ENCODE measurements at regions not wholly inside any gene's neighbourhood (a gene's known extent, or its start where the extent isn't known, plus 50 kb on each side); places are given as distances from the start of the nearest gene placed in this dataset.

DNA sequence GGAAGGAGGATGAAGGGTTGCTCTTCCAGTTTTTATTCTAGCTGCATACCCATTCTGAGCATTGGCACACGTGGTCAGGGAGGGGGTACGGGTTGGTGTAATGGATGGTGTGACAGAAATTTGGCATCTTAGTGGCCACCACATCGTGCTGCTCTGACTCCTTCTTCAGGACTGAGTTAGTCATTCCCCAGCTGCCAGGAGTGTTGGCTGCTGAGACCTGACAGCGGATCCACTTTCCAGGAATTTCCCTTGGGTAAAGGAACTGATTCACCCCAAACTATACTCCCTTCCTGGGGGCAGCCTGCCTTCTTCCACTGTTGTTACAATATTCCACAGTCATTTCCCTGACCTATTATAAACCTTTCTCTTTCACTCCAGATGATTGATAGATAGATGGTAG, 595.5 kb upstream of the KLHL1 start:
- H3K36me3 ChIP-seq (replicated peaks in 1 of 2; ENCODE audit: insufficient read depth in 1 of 2, low read depth in 2 of 2) = no peaks in the 10 kb centered on the region
- H3K27ac ChIP-seq = no peak overlapping the region
- TF ChIP-seq, protein P1, sequence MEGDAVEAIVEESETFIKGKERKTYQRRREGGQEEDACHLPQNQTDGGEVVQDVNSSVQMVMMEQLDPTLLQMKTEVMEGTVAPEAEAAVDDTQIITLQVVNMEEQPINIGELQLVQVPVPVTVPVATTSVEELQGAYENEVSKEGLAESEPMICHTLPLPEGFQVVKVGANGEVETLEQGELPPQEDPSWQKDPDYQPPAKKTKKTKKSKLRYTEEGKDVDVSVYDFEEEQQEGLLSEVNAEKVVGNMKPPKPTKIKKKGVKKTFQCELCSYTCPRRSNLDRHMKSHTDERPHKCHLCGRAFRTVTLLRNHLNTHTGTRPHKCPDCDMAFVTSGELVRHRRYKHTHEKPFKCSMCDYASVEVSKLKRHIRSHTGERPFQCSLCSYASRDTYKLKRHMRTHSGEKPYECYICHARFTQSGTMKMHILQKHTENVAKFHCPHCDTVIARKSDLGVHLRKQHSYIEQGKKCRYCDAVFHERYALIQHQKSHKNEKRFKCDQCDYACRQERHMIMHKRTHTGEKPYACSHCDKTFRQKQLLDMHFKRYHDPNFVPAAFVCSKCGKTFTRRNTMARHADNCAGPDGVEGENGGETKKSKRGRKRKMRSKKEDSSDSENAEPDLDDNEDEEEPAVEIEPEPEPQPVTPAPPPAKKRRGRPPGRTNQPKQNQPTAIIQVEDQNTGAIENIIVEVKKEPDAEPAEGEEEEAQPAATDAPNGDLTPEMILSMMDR (IDR thresholded peaks at IDR 0.05) = no peak
- no peak for TF ChIP-seq POLR2A (IDR thresholded peaks at IDR 0.05)
- no peaks in the 10 kb centered on the region for H3K4me1 ChIP-seq
- no peaks in the 10 kb centered on the region for H3K9me3 ChIP-seq
- ATAC-seq = no peak
- no peak for DNase-seq
- H3K4me3 ChIP-seq = no peak overlapping the region
- 53 to 66% methylated on average over 4 of the region's 4 CpGs for WGBS, 2 donors
- intact Hi-C loops (cut with DNase I) = no loop called here
- H3K27me3 ChIP-seq = no peaks in the 10 kb centered on the region

DNA sequence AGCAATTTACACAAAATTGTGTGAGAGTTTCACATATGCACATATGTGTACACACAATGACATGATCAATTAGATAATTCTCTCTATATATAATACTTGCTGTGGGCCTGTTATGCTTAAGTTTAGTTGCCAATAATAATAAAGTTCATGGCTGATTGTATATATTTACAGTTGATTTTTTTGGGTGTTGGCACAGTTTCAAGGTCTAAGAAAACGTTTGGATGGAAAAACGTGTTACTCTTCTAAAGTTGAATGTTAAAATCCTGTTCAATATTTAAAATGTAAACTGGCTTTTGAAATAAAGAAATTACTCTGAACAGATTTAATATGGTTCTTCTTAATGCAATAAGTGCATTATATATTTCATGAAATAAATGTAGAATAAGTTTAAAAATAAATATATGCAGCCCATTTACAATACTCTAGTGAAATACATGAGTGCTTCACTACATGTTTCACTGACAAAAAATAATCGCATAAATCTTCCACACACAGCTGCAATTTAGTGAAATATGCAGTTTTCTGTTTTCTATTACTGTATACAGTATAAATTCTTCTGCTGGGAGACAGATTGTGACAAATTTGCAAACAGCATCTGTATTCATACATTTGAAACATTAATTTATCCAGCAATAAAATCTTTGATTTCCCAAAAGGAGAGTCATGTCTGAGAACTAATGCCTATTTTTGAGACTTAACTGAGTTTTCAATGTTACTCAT, 586.9 kb upstream of the KLHL1 start:
- intact Hi-C loops (cut with DNase I) = no loop called here
- ATAC-seq = no peak
- TF ChIP-seq, protein P1 (IDR thresholded peaks at IDR 0.05) = no peak
- no peak for TF ChIP-seq POLR2A (IDR thresholded peaks at IDR 0.05)

DNA sequence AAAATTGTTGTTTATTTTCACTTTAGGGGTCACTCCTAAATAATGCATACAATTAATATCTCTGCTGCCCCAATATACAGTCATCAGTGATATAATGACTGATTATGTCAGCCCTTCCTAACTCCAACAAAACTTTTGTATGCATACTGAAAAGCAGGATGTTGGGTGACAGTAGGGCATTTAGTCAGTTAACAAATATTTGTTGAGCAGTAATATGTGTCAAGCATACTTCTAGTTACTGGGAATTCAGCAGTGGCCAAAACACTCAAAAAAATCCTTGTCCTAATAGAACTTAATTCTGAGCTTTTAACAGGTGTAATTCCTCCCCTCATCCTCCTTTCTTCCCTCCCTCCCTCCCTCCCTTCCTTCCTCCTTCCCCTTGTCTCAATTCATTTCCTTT, 560.7 kb upstream of the KLHL1 start:
- no peaks in the 10 kb centered on the region for H3K27me3 ChIP-seq
- TF ChIP-seq, protein P1 (IDR thresholded peaks at IDR 0.05) = no peak
- TF ChIP-seq POLR2A (IDR thresholded peaks at IDR 0.05) = no peak
- H3K36me3 ChIP-seq (replicated peaks in 1 of 2; ENCODE audit: insufficient read depth in 1 of 2, low read depth in 2 of 2) = no peaks in the 10 kb centered on the region
- no peak for DNase-seq
- H3K4me1 ChIP-seq = no peaks in the 10 kb centered on the region
- no peak overlapping the region for H3K4me3 ChIP-seq
- no peaks in the 10 kb centered on the region for H3K9me3 ChIP-seq
- H3K27ac ChIP-seq = no peak overlapping the region
- intact Hi-C loops (cut with DNase I) = no loop called here
- ATAC-seq = no peak

More for the DNA sequence above, 586.9 kb upstream of the KLHL1 start:
- Histone ChIP-seq H3K27me3 (no peaks in the 10 kb centered on the region), H3K36me3 (replicated peaks in 1 of 2; ENCODE audit: insufficient read depth in 1 of 2, low read depth in 2 of 2) (no peaks in the 10 kb centered on the region), H3K27ac (no peak overlapping the region), H3K4me1 (no peaks in the 10 kb centered on the region), H3K9me3 (no peaks in the 10 kb centered on the region), H3K4me3 (no peak overlapping the region)
- 37% methylated on average over 3 of the region's 3 CpGs for WGBS, 2 donors
- DNase-seq = no peak

DNA sequence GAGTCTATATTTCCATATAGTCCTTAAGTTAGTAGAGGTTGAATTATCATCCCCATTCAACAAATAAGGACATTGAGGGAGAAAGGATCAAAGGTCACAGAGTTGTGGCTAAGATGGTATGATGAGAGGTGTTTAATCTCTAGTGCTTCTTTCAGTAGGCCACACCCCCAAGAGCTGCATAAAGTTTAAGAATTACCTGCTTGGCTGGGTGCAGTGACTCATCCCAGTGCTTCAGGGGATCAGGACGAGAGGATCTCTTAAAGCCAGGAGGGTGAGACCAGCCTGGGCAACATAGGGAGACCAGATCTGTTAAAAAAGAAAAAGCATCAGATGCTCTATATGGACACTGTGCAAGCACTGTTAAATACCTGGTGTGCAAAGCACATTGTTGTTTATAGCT, 560.0 kb upstream of the KLHL1 start:
- Histone ChIP-seq H3K4me1 (no peaks in the 10 kb centered on the region), H3K27me3 (no peaks in the 10 kb centered on the region), H3K4me3 (no peak overlapping the region), H3K27ac (no peak overlapping the region), H3K36me3 (replicated peaks in 1 of 2; ENCODE audit: insufficient read depth in 1 of 2, low read depth in 2 of 2) (no peaks in the 10 kb centered on the region), H3K9me3 (no peaks in the 10 kb centered on the region)
- TF ChIP-seq POLR2A (IDR thresholded peaks at IDR 0.05) = no peak
- TF ChIP-seq, protein P1 (IDR thresholded peaks at IDR 0.05) = no peak
- ATAC-seq (no peak), DNase-seq (no peak)
- 62 to 88% methylated on average over 1 of the region's 1 CpG for WGBS, 2 donors
- intact Hi-C loops (cut with DNase I) = no loop called here

DNA sequence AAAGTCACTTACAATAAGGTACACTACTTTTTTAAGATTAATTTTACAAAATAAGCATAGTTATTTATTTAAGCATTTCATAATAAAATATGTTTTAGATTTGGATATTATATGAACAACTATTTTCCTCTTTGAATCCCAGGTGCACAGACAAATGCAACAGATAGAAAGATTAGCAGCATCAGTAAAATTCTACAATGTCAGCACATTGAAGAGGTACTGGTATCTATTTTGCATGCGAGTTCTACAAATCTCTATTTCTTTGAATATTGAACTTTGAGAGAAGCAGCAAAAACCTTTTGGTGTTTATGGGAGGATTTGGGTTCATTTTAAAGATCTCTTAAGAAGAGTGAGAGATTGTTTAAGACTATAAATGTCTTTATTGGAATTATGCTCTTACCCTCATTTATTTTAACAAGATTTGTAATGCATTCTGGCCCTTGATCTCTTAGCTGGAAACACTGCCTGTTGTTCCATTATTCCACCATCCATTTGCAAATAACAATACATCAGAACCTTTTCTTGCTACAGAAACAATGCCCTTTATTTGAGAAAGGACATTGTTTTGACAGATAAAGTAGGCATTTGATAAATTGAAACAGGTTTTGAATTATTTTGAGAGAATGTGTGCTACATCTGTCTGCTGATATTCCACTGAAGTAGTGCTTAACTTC, 558.8 kb upstream of the KLHL1 start:
- Histone ChIP-seq H3K36me3 (replicated peaks in 1 of 2; ENCODE audit: insufficient read depth in 1 of 2, low read depth in 2 of 2) (no peaks in the 10 kb centered on the region), H3K4me3 (no peak overlapping the region), H3K9me3 (no peaks in the 10 kb centered on the region), H3K27me3 (no peaks in the 10 kb centered on the region), H3K4me1 (no peaks in the 10 kb centered on the region), H3K27ac (no peak overlapping the region)
- WGBS, 2 donors = 84 to 88% methylated on average over 1 of the region's 1 CpG
- DNase-seq (no peak), ATAC-seq (no peak)
- TF ChIP-seq, protein P1 (IDR thresholded peaks at IDR 0.05) = no peak
- TF ChIP-seq POLR2A (IDR thresholded peaks at IDR 0.05) = no peak
- intact Hi-C loops (cut with DNase I) = no loop called here
